Type B pancreatic cell (in vitro differentiated cells): ENCODE measurements at regions not wholly inside any gene's neighbourhood (a gene's known extent, or its start where the extent isn't known, plus 50 kb on each side); places are given as distances from the start of the nearest gene placed in this dataset.
"Not testable (repeated sequence)": the region's sequence is repeated elsewhere in the genome, so short reads cannot be mapped to it uniquely, and the experiment has no call there.

Experiments used
- DNase-seq: peaks from one replicate; pipeline ENCODE4 v3.0.0; 2021; ENCODE audit warnings: mixed read lengths; ENCODE audit not compliant: unreplicated experiment; ENCODE audit errors: extremely low spot score
- H3K27ac Mint-ChIP-seq: 2 replicates; pipeline ENCODE4 v1.8.0; 2021; ENCODE audit warnings: mild to moderate bottlenecking, mixed read lengths
- H3K27me3 Mint-ChIP-seq: 2 replicates; pipeline ENCODE4 v1.8.0; 2021; ENCODE audit warnings: mixed read lengths
- H3K36me3 Mint-ChIP-seq: 2 replicates; pipeline ENCODE4 v1.8.0; 2021; ENCODE audit warnings: mixed read lengths
- H3K4me1 Mint-ChIP-seq: one replicate; pipeline ENCODE4 v1.8.0; 2021; ENCODE audit warnings: mixed read lengths; ENCODE audit not compliant: unreplicated experiment
- H3K4me3 Mint-ChIP-seq: 2 replicates; pipeline ENCODE4 v1.8.0; 2021; ENCODE audit warnings: mild to moderate bottlenecking, mixed read lengths
- H3K9me3 Mint-ChIP-seq: 2 replicates; pipeline ENCODE4 v1.8.0; 2021; ENCODE audit warnings: mixed read lengths
- CTCF ChIP-seq: fragments of 200-600 bp; sonication (generic); conservative IDR thresholded peaks from 2 replicates; pipeline ENCODE4 v1.5.0; 2021; ENCODE audit warnings: antibody characterized with exemption, mild to moderate bottlenecking

DNA sequence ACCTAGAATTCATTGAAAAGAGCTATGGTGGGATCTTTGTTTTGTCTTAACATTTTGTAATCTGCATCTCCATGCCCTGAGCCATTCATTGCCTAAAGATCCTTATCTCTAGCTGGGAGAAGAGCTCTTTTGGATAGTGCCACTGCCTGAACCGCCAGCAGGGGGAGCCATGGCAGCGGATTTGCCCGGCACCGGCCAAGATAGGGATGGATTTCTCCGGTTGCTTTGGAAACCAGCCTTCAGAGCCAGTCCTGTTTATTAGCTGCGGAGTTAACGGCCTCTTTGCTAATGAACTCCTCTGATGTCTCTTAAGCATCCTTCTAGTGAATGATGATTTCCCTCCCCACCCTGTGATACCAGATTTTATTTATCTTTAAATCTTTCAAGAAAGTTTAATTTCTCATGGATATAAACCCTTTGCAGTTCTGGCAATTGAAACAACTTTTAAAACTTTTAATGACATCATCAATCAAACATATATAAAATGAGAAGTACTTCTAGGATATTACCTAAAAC lies 58.2 kb upstream of the LYZL2 start:
- peak; percentile 97 for TF ChIP-seq CTCF
- H3K27ac Mint-ChIP-seq, result no peak overlapping the region
- H3K9me3 Mint-ChIP-seq, result no peaks in the 10 kb centered on the region
- peak; percentile 88 for DNase-seq
- peaks cover 21% of the 10 kb centered on the region for H3K27me3 Mint-ChIP-seq
- peaks cover 5% of the 10 kb centered on the region for H3K4me1 Mint-ChIP-seq
- H3K36me3 Mint-ChIP-seq, result no peaks in the 10 kb centered on the region
- no peak overlapping the region for H3K4me3 Mint-ChIP-seq

- Mint-ChIP-seq H3K27ac (no peak overlapping the region), H3K27me3 (peaks cover 21% of the 10 kb centered on the region), H3K4me1 (peaks cover 5% of the 10 kb centered on the region), H3K4me3 (no peak overlapping the region), H3K9me3 (no peaks in the 10 kb centered on the region), H3K36me3 (no peaks in the 10 kb centered on the region)
- no peak for DNase-seq
- no peak for TF ChIP-seq CTCF
Measured at GRCh38 chr10:30686708-30687107, 57.2 kb upstream of the LYZL2 start.

GRCh38 chr10:30683496-30683895 lies 53.9 kb upstream of the LYZL2 start:
- Mint-ChIP-seq H3K4me3 (no peak overlapping the region), H3K27me3 (peaks cover 24% of the 10 kb centered on the region), H3K27ac (no peak overlapping the region), H3K4me1 (peaks cover 5% of the 10 kb centered on the region), H3K9me3 (peaks cover 8% of the 10 kb centered on the region), H3K36me3 (no peaks in the 10 kb centered on the region)
- no peak for TF ChIP-seq CTCF
- no peak for DNase-seq

- not testable (repeated sequence) for H3K4me1 Mint-ChIP-seq, H3K9me3 Mint-ChIP-seq, H3K36me3 Mint-ChIP-seq, H3K4me3 Mint-ChIP-seq, DNase-seq
- Mint-ChIP-seq H3K27me3 (peaks cover 22% of the 10 kb centered on the region), H3K27ac (peak overlapping the region; percentile 63)
Measured at GRCh38 chr10:30682377-30683199, 53.0 kb upstream of the LYZL2 start.

- no peak overlapping the region for H3K4me3 Mint-ChIP-seq
- no peaks in the 10 kb centered on the region for H3K36me3 Mint-ChIP-seq
- no peak for TF ChIP-seq CTCF
- peaks cover 9% of the 10 kb centered on the region for H3K27me3 Mint-ChIP-seq
- no peak for DNase-seq
- no peaks in the 10 kb centered on the region for H3K4me1 Mint-ChIP-seq
- H3K9me3 Mint-ChIP-seq, result peaks cover 8% of the 10 kb centered on the region
- no peak overlapping the region for H3K27ac Mint-ChIP-seq
Measured at GRCh38 chr10:30680908-30681307, 51.4 kb upstream of the LYZL2 start.
